C4-2B (cell line): ENCODE measurements at regions not wholly inside any gene's neighbourhood (a gene's known extent, or its start where the extent isn't known, plus 50 kb on each side); places are given as distances from the start of the nearest gene placed in this dataset.

ENCODE experiments used
- CTCF ChIP-seq: fragments of 450-650 bp; conservative IDR thresholded peaks from 2 replicates; pipeline ENCODE4 v1.5.1; 2017; ENCODE audit warnings: mild to moderate bottlenecking
- ZFX ChIP-seq: fragments of 450-650 bp; IDR thresholded peaks from 2 replicates; pipeline ENCODE4 v1.6.1; 2017

- TF ChIP-seq CTCF (no peak), ZFX (no peak)
Observed at GRCh38 chr6:139640448-139640847, 266.0 kb upstream of the CITED2 start.
